GM23338 (cell line): ENCODE measurements at regions not wholly inside any gene's neighbourhood (a gene's known extent, or its start where the extent isn't known, plus 50 kb on each side); places are given as distances from the start of the nearest gene placed in this dataset.

Experiments used
- ATAC-seq: fragments of 200-7000 bp; cut with Tn5 transposase; 3 replicates; pipeline ENCODE4 v1.9.1; 2020
- DNase-seq: peaks from one replicate; pipeline ENCODE4 v3.0.0-alpha.2; 2015; ENCODE audit warnings: low spot score
- H2AFZ ChIP-seq: fragments of 200-600 bp; sonication (generic); 2 replicates; pipeline ENCODE4 v1.8.0; 2016; ENCODE audit warnings: antibody characterized with exemption, mild to moderate bottlenecking, moderate library complexity
- H3F3A ChIP-seq: fragments of 200-600 bp; sonication (generic); replicated peaks from 2 replicates; pipeline ENCODE4 v1.8.0; 2017; ENCODE audit warnings: antibody characterized with exemption, mixed run types, low read depth
- H3K27ac ChIP-seq: fragments of 200-600 bp; sonication (generic); 2 replicates; pipeline ENCODE4 v1.6.1; 2016; ENCODE audit warnings: low read depth
- H3K27me3 ChIP-seq: fragments of 200-600 bp; sonication (generic); 2 replicates; pipeline ENCODE4 v1.8.0; 2016; ENCODE audit warnings: mild to moderate bottlenecking, mixed run types, moderate library complexity; ENCODE audit not compliant: insufficient read depth
- H3K36me3 ChIP-seq: fragments of 200-600 bp; sonication (generic); 2 replicates; pipeline ENCODE4 v1.8.0; 2016; ENCODE audit warnings: mild to moderate bottlenecking; ENCODE audit not compliant: insufficient read depth
- H3K4me1 ChIP-seq: fragments of 200-600 bp; sonication (generic); 2 replicates; pipeline ENCODE4 v1.8.0; 2016; ENCODE audit warnings: mild to moderate bottlenecking, moderate library complexity; ENCODE audit not compliant: insufficient read depth
- H3K4me2 ChIP-seq: fragments of 200-600 bp; sonication (generic); 2 replicates; pipeline ENCODE4 v1.7.1; 2017; ENCODE audit warnings: mixed run types
- H3K4me3 ChIP-seq: fragments of 200-600 bp; sonication (generic); 2 replicates; pipeline ENCODE4 v1.6.1; 2016; ENCODE audit warnings: mixed run types
- H3K79me2 ChIP-seq: fragments of 200-600 bp; sonication (generic); replicated peaks from 2 replicates; pipeline ENCODE4 v1.8.0; 2017; ENCODE audit warnings: mild to moderate bottlenecking; ENCODE audit not compliant: insufficient read depth
- H3K9me2 ChIP-seq: fragments of 200-600 bp; sonication (generic); 2 replicates; pipeline ENCODE4 v1.8.0; 2017; ENCODE audit not compliant: insufficient read depth
- H4K20me1 ChIP-seq: fragments of 200-600 bp; sonication (generic); replicated peaks from 2 replicates; pipeline ENCODE4 v1.8.0; 2017; ENCODE audit warnings: mild to moderate bottlenecking; ENCODE audit not compliant: insufficient read depth
- H3K27ac Mint-ChIP-seq: 2 replicates; pipeline ENCODE4 v1.8.0; 2020; ENCODE audit warnings: inconsistent platforms, mild to moderate bottlenecking, moderate library complexity, mixed read lengths
- H3K27me3 Mint-ChIP-seq: 3 replicates; pipeline ENCODE4 v1.8.0; 2022; ENCODE audit warnings: low read depth, mild to moderate bottlenecking, moderate library complexity, mixed read lengths, inconsistent platforms; ENCODE audit not compliant: insufficient read depth, poor library complexity
- H3K36me3 Mint-ChIP-seq: 3 replicates; pipeline ENCODE4 v1.8.0; 2021; ENCODE audit warnings: low read depth, mild to moderate bottlenecking, inconsistent platforms, moderate library complexity, mixed read lengths
- H3K4me1 Mint-ChIP-seq: 3 replicates; pipeline ENCODE4 v1.8.0; 2020; ENCODE audit warnings: mild to moderate bottlenecking, inconsistent platforms, mixed read lengths
- H3K4me3 Mint-ChIP-seq: 3 replicates; pipeline ENCODE4 v1.8.0; 2021; ENCODE audit warnings: moderate library complexity, mild to moderate bottlenecking, inconsistent platforms, mixed read lengths
- H3K9me3 Mint-ChIP-seq: 3 replicates; pipeline ENCODE4 v1.8.0; 2020; ENCODE audit warnings: moderate library complexity, mild to moderate bottlenecking, inconsistent platforms, mixed read lengths
- EZH2 ChIP-seq: fragments of 200-600 bp; sonication (generic); IDR thresholded peaks from one replicate; pipeline ENCODE4 v1.8.0; 2017; ENCODE audit warnings: antibody characterized with exemption, mild to moderate bottlenecking, low read depth; ENCODE audit not compliant: unreplicated experiment
- NANOG ChIP-seq: IDR thresholded peaks from 2 replicates; pipeline ENCODE4 v1.6.1; 2016; ENCODE audit warnings: antibody characterized with exemption, borderline replicate concordance
- ZNF331 ChIP-seq: fragments of 250-450 bp; sonication (Bioruptor Pico); IDR thresholded peaks from 2 replicates; pipeline ENCODE4 v1.5.0; 2020; ENCODE audit warnings: low read depth, mild to moderate bottlenecking, moderate library complexity
- TF ChIP-seq, protein P1 (sequence below), 2 experiments: fragments of 200-600 bp in 1 of 2; sonication (generic) in 1 of 2; conservative IDR thresholded peaks; 2 replicates each; pipeline versions ENCODE4 v1.5.1 to v1.6.1; 2016 to 2017; ENCODE audit warnings: antibody characterized with exemption in 2 of 2, low read depth in 2 of 2, mild to moderate bottlenecking in 2 of 2, moderate library complexity in 1 of 2
- TF ChIP-seq, protein P2 (sequence below): IDR thresholded peaks from 2 replicates; pipeline ENCODE4 v1.6.1; 2016; ENCODE audit warnings: antibody characterized with exemption
- TF ChIP-seq, protein P3 (sequence below): fragments of 250-450 bp; sonication (Bioruptor Pico); IDR thresholded peaks from 2 replicates; pipeline ENCODE4 v1.5.0; 2020; ENCODE audit warnings: mild to moderate bottlenecking, moderate library complexity

DNA sequence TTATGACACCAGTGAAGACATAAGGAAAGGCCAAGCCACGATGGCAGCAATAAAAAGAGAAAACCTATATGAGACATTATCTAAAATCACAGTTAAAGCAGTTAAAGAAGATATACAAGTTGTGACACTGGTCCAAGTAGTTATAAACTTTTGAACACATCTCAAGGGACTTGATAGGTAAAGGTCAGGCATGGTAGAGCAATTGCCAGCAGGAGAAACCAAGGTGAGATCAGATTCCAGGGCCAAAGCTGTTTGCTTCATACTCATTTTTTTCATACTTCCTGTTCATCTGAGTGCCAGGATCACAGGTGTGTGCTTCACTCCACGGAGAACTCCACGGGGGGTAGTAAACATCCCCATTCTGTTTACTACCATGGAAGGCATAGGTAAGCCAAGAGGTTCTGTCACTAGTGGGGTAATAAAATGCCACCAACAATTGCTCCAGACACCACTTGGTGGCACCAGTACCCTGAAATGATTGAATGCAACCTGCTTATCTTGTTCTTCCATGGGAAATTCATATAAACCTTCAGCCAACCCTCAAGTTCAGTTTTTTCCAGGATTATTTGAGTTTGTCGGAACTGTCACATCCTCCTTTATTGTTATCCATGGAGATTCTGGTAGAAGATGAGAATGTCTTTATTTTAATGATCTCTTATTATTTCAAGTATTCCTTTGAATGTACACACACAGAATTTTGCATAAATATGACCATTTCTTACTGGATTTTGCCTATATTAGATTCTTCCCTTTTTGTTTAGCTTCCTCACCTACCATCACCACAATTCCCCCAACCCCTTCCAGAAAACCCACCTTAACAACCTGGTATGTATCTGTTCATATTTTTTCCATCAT lies 59.2 kb upstream of the TSPAN8 start:
- Mint-ChIP-seq H3K4me1 (peaks cover 20% of the 10 kb centered on the region), H3K27me3 (no peaks in the 10 kb centered on the region), H3K27ac (no peak overlapping the region), H3K4me3 (no peak overlapping the region), H3K36me3 (peaks cover 12% of the 10 kb centered on the region; the same call in 2 of the 3 replicates), H3K9me3 (peaks cover 10% of the 10 kb centered on the region; the same call in 2 of the 3 replicates)
- Histone ChIP-seq H4K20me1 (no peaks in the 10 kb centered on the region), H3K4me2 (no peak overlapping the region), H3K27me3 (no peaks in the 10 kb centered on the region), H3K27ac (no peak overlapping the region), H3K36me3 (0 out of 2 replicates have a peak, but pooled peaks cover 7% of the 10 kb centered on the region), H3K4me3 (no peak overlapping the region), H2AFZ (no peak overlapping the region), H3K79me2 (no peaks in the 10 kb centered on the region), H3F3A (0 out of 2 replicates have a peak, but pooled peaks cover 5% of the 10 kb centered on the region), H3K9me2 (peaks cover 8% of the 10 kb centered on the region), H3K4me1 (peaks cover 14% of the 10 kb centered on the region; the same call in 1 of the 2 replicates)
- DNase-seq: peak; percentile 31
- TF ChIP-seq, protein P1, sequence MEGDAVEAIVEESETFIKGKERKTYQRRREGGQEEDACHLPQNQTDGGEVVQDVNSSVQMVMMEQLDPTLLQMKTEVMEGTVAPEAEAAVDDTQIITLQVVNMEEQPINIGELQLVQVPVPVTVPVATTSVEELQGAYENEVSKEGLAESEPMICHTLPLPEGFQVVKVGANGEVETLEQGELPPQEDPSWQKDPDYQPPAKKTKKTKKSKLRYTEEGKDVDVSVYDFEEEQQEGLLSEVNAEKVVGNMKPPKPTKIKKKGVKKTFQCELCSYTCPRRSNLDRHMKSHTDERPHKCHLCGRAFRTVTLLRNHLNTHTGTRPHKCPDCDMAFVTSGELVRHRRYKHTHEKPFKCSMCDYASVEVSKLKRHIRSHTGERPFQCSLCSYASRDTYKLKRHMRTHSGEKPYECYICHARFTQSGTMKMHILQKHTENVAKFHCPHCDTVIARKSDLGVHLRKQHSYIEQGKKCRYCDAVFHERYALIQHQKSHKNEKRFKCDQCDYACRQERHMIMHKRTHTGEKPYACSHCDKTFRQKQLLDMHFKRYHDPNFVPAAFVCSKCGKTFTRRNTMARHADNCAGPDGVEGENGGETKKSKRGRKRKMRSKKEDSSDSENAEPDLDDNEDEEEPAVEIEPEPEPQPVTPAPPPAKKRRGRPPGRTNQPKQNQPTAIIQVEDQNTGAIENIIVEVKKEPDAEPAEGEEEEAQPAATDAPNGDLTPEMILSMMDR (conservative IDR thresholded peaks at IDR 0.05; ENCODE audit: low read depth in 2 of 2): peak; percentile 58 to 78
- TF ChIP-seq, protein P2, sequence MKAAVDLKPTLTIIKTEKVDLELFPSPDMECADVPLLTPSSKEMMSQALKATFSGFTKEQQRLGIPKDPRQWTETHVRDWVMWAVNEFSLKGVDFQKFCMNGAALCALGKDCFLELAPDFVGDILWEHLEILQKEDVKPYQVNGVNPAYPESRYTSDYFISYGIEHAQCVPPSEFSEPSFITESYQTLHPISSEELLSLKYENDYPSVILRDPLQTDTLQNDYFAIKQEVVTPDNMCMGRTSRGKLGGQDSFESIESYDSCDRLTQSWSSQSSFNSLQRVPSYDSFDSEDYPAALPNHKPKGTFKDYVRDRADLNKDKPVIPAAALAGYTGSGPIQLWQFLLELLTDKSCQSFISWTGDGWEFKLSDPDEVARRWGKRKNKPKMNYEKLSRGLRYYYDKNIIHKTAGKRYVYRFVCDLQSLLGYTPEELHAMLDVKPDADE: no peak
- TF ChIP-seq EZH2 (no peak), NANOG (no peak), ZNF331 (CRISPR knock-in tag) (no peak)
- TF ChIP-seq, protein P3, sequence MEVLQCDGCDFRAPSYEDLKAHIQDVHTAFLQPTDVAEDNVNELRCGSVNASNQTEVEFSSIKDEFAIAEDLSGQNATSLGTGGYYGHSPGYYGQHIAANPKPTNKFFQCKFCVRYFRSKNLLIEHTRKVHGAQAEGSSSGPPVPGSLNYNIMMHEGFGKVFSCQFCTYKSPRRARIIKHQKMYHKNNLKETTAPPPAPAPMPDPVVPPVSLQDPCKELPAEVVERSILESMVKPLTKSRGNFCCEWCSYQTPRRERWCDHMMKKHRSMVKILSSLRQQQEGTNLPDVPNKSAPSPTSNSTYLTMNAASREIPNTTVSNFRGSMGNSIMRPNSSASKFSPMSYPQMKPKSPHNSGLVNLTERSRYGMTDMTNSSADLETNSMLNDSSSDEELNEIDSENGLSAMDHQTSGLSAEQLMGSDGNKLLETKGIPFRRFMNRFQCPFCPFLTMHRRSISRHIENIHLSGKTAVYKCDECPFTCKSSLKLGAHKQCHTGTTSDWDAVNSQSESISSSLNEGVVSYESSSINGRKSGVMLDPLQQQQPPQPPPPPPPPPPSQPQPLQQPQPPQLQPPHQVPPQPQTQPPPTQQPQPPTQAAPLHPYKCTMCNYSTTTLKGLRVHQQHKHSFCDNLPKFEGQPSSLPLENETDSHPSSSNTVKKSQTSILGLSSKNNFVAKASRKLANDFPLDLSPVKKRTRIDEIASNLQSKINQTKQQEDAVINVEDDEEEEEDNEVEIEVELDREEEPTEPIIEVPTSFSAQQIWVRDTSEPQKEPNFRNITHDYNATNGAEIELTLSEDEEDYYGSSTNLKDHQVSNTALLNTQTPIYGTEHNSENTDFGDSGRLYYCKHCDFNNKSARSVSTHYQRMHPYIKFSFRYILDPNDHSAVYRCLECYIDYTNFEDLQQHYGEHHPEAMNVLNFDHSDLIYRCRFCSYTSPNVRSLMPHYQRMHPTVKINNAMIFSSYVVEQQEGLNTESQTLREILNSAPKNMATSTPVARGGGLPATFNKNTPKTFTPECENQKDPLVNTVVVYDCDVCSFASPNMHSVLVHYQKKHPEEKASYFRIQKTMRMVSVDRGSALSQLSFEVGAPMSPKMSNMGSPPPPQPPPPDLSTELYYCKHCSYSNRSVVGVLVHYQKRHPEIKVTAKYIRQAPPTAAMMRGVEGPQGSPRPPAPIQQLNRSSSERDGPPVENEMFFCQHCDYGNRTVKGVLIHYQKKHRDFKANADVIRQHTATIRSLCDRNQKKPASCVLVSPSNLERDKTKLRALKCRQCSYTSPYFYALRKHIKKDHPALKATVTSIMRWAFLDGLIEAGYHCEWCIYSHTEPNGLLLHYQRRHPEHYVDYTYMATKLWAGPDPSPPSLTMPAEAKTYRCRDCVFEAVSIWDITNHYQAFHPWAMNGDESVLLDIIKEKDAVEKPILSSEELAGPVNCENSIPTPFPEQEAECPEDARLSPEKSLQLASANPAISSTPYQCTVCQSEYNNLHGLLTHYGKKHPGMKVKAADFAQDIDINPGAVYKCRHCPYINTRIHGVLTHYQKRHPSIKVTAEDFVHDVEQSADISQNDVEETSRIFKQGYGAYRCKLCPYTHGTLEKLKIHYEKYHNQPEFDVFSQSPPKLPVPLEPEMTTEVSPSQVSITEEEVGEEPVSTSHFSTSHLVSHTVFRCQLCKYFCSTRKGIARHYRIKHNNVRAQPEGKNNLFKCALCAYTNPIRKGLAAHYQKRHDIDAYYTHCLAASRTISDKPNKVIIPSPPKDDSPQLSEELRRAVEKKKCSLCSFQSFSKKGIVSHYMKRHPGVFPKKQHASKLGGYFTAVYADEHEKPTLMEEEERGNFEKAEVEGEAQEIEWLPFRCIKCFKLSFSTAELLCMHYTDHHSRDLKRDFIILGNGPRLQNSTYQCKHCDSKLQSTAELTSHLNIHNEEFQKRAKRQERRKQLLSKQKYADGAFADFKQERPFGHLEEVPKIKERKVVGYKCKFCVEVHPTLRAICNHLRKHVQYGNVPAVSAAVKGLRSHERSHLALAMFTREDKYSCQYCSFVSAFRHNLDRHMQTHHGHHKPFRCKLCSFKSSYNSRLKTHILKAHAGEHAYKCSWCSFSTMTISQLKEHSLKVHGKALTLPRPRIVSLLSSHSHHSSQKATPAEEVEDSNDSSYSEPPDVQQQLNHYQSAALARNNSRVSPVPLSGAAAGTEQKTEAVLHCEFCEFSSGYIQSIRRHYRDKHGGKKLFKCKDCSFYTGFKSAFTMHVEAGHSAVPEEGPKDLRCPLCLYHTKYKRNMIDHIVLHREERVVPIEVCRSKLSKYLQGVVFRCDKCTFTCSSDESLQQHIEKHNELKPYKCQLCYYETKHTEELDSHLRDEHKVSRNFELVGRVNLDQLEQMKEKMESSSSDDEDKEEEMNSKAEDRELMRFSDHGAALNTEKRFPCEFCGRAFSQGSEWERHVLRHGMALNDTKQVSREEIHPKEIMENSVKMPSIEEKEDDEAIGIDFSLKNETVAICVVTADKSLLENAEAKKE (CRISPR knock-in tag): no peak
- peak; percentile 27; the same call in 2 of the 3 replicates for ATAC-seq
